ENCODE measurements at regions not wholly inside any gene's neighbourhood (a gene's known extent, or its start where the extent isn't known, plus 50 kb on each side); places are given as distances from the start of the nearest gene placed in this dataset.

DNA sequence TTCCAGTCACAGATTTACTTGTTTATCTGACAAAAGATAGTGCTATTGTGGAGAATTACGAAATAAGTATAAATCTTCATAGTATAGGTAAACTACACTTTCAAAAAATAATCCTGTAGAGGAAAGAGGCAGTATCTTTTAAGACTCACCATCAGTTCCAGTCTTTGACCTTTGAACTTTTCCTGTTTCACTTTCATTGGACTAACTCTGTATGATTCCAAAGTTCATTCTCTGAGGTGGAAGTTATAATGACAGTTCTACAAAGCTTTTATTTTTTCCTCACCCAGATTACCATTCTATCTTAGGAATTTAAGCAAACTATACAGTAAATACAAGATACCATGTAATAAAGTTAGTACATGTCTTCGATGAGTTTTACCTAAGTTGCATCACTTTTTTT lies 901.3 kb upstream of the SEMA6A start:
- Histone ChIP-seq H3K4me2 (ENCODE audit: low read length) (no peak overlapping the region), H3K27ac (ENCODE audit: low read depth, low read length, poor library complexity, severe bottlenecking) (no peak overlapping the region), H3K36me3 (ENCODE audit: insufficient read depth, low read length) (no peaks in the 10 kb centered on the region), H3K9me2 (ENCODE audit: insufficient read depth, low read length) (no peaks in the 10 kb centered on the region), H3K4me3 (ENCODE audit: low read depth, low read length, poor library complexity, severe bottlenecking) (no peak overlapping the region), H3K79me2 (ENCODE audit: insufficient read depth, low read depth, low read length) (no peaks in the 10 kb centered on the region), H3K4me1 (ENCODE audit: insufficient read depth, low read length, poor library complexity, severe bottlenecking) (no peaks in the 10 kb centered on the region), H3K9me3 (ENCODE audit: low read length) (no peaks in the 10 kb centered on the region), H4K20me1 (ENCODE audit: insufficient read depth, low read length) (no peaks in the 10 kb centered on the region), H2AFZ (ENCODE audit: low read length) (no peak overlapping the region)
- TF ChIP-seq, protein P1, sequence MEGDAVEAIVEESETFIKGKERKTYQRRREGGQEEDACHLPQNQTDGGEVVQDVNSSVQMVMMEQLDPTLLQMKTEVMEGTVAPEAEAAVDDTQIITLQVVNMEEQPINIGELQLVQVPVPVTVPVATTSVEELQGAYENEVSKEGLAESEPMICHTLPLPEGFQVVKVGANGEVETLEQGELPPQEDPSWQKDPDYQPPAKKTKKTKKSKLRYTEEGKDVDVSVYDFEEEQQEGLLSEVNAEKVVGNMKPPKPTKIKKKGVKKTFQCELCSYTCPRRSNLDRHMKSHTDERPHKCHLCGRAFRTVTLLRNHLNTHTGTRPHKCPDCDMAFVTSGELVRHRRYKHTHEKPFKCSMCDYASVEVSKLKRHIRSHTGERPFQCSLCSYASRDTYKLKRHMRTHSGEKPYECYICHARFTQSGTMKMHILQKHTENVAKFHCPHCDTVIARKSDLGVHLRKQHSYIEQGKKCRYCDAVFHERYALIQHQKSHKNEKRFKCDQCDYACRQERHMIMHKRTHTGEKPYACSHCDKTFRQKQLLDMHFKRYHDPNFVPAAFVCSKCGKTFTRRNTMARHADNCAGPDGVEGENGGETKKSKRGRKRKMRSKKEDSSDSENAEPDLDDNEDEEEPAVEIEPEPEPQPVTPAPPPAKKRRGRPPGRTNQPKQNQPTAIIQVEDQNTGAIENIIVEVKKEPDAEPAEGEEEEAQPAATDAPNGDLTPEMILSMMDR (conservative IDR thresholded peaks at IDR 0.05; ENCODE audit: low read length), result no peak
- no TSS peak for BruUV-seq (replicated peaks)
- POLR2A ChIA-PET, result interaction anchor here (0.7 kb wide), 1 partner anchor 1294 kb away, joined by 3 read pairs; no protein-coding TSS in a partner anchor
- intact Hi-C loops (cut with micrococcal nuclease; ENCODE audit: unreplicated experiment), result no loop called here
- DNase-seq (ENCODE audit: low spot score), result no peak
- CTCF ChIA-PET (ENCODE audit: unreplicated experiment), result no interaction called here

DNA sequence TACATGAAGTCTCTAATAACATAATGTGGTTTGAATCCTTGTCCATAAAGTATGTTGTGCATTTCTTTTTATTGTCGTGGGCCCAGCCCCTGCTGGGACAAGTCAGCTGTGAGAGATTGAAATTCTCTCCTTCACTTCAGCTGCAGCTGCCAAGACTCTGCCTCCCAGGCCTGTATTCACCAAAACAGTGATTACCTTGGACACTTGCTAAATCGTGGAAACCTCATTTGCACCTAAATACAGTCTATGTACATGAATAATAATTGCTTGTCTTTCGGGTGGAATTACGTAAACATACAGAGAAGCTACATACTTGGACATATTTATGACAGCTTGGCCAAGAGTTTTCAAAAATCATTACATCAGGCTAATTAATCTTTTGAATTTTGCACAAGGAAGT lies 898.5 kb upstream of the SEMA6A start:
- Histone ChIP-seq H3K36me3 (ENCODE audit: insufficient read depth, low read length) (no peaks in the 10 kb centered on the region), H3K4me2 (ENCODE audit: low read length) (no peak overlapping the region), H3K9me3 (ENCODE audit: low read length) (no peaks in the 10 kb centered on the region), H3K27ac (ENCODE audit: low read depth, low read length, poor library complexity, severe bottlenecking) (no peak overlapping the region), H3K4me1 (ENCODE audit: insufficient read depth, low read length, poor library complexity, severe bottlenecking) (no peaks in the 10 kb centered on the region), H4K20me1 (ENCODE audit: insufficient read depth, low read length) (no peaks in the 10 kb centered on the region), H3K79me2 (ENCODE audit: insufficient read depth, low read depth, low read length) (no peaks in the 10 kb centered on the region), H3K4me3 (ENCODE audit: low read depth, low read length, poor library complexity, severe bottlenecking) (no peak overlapping the region), H3K9me2 (ENCODE audit: insufficient read depth, low read length) (no peaks in the 10 kb centered on the region), H2AFZ (ENCODE audit: low read length) (no peak overlapping the region)
- BruUV-seq (replicated peaks), result no TSS peak
- intact Hi-C loops (cut with micrococcal nuclease; ENCODE audit: unreplicated experiment), result no loop called here
- ChIA-PET POLR2A (no interaction called here), CTCF (ENCODE audit: unreplicated experiment) (no interaction called here)
- TF ChIP-seq, protein P1 (conservative IDR thresholded peaks at IDR 0.05; ENCODE audit: low read length), result no peak
- no peak for TF ChIP-seq EZH2phosphoT487 (IDR thresholded peaks at IDR 0.05; ENCODE audit: borderline replicate concordance, low read depth, low read length)
- no peak for DNase-seq (ENCODE audit: low spot score)

DNA sequence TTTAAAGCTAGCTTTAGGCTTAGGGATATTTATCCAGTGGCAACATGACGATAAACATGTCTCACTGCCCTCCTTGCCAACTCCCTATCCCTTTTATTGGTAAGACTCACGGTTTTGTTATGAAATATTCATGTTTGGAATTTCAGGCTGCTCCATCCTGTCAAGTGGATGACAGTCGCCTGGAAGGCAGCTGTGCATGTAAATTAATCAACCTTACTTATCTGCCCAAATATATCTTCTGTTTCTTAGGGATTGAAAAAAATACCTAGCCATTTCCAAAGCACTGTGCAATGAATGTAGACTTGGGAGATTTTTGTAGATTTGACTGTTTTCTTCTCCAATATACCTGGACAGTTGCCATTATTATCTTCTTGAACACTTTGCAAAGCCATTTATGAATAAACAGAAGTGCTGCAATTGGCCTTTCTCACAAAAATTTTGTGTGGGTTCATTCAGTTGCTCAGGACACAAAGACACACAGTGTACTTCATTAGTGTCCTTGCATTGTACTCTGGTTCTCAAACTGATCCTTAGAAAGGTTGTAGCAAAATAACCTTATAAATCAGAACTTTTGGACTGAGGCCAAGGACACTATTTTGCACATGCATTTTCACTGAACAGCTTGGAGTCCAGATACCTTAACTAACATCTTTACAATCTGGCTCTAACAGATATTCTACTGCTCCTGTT lies 889.4 kb upstream of the SEMA6A start:
- no peak overlapping the region for H3K4me2 ChIP-seq (ENCODE audit: low read length)
- H3K9me3 ChIP-seq (ENCODE audit: low read length), result no peaks in the 10 kb centered on the region
- no peak overlapping the region for H3K27ac ChIP-seq (ENCODE audit: low read depth, low read length, poor library complexity, severe bottlenecking)
- no peak for DNase-seq (ENCODE audit: low spot score)
- ChIA-PET CTCF (ENCODE audit: unreplicated experiment) (no interaction called here), POLR2A (no interaction called here)
- H4K20me1 ChIP-seq (ENCODE audit: insufficient read depth, low read length), result no peaks in the 10 kb centered on the region
- BruUV-seq (replicated peaks), result no TSS peak
- no peaks in the 10 kb centered on the region for H3K79me2 ChIP-seq (ENCODE audit: insufficient read depth, low read depth, low read length)
- no peaks in the 10 kb centered on the region for H3K36me3 ChIP-seq (ENCODE audit: insufficient read depth, low read length)
- no peaks in the 10 kb centered on the region for H3K4me1 ChIP-seq (ENCODE audit: insufficient read depth, low read length, poor library complexity, severe bottlenecking)
- no peaks in the 10 kb centered on the region for H3K9me2 ChIP-seq (ENCODE audit: insufficient read depth, low read length)
- intact Hi-C loops (cut with micrococcal nuclease; ENCODE audit: unreplicated experiment), result no loop called here
- TF ChIP-seq EZH2phosphoT487 (IDR thresholded peaks at IDR 0.05; ENCODE audit: borderline replicate concordance, low read depth, low read length), result no peak
- TF ChIP-seq, protein P1 (conservative IDR thresholded peaks at IDR 0.05; ENCODE audit: low read length), result no peak
- no peak overlapping the region for H3K4me3 ChIP-seq (ENCODE audit: low read depth, low read length, poor library complexity, severe bottlenecking)
- H2AFZ ChIP-seq (ENCODE audit: low read length), result no peak overlapping the region
